ENCODE measurements at regions not wholly inside any gene's neighbourhood (a gene's known extent, or its start where the extent isn't known, plus 50 kb on each side); places are given as distances from the start of the nearest gene placed in this dataset.
"Not testable (repeated sequence)": the region's sequence is repeated elsewhere in the genome, so short reads cannot be mapped to it uniquely, and the experiment has no call there.

DNA sequence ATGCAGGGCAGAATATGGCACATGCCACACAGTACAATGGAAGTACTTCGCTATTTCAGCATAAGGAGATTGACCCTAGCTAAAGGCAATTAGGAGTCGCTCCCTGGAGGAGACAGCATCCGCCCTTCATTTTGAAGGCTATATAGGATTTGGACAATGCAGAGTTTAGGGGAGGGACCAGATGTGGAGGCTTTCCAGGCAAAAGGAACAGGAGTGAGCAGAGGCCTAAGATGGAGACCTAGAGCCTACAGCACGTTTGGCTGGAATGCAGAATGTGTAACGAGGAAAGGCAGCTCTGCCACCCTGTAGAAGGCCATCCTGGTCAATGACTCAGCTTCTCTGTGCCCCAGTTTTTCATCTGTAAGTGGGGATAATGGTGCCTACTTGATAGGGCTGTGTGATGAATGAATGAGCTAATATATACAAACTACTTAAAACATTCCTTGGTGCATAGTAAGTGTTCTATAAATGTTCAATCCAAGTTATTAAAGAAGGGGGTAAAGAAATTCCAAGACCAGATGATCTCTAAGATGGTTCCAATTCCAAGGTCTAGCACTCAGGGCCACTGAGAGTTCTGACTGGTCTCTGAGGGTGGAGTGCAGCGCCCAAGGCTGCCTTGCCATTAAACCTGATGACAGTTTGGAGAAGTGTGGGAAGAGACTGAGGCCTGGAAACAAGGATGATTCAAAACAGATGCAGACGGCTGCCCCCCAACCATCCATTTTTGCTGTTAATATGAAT is 54.3 kb upstream of the FRMD6 start:
- no peaks in the 10 kb centered on the region for H3K27me3 ChIP-seq (ENCODE audit: control insufficient read depth in 1 of 2, insufficient read depth in 2 of 2, low read length in 2 of 2)
- ChIA-PET CTCF (ENCODE audit: low intra/inter-chr PET ratio, low total read pairs) (no interaction called here), POLR2A (no interaction called here)
- no peak for DNase-seq (ENCODE audit: low spot score)
- H3K4me3 ChIP-seq (replicated peaks in 1 of 3; ENCODE audit: insufficient read depth in 1 of 3, low read depth in 2 of 3, low read length in 3 of 3), result no peak overlapping the region
- no TSS peak for BruUV-seq (replicated peaks)
- no peak overlapping the region for H3K4me2 ChIP-seq (ENCODE audit: low read depth, low read length)
- no peaks in the 10 kb centered on the region for H3K9me3 ChIP-seq (ENCODE audit: low read length)
- no peaks in the 10 kb centered on the region for H3K79me2 ChIP-seq (ENCODE audit: insufficient read depth, low read length)
- no peak for ATAC-seq
- 38% methylated on average over 7 of the region's 7 CpGs for WGBS (ENCODE audit: low lambda C conversion rate)
- no peaks in the 10 kb centered on the region for H3K36me3 ChIP-seq (replicated peaks in 1 of 2; ENCODE audit: control insufficient read depth in 1 of 2, insufficient read depth in 2 of 2, low read length in 2 of 2)
- intact Hi-C loops (cut with micrococcal nuclease; ENCODE audit: unreplicated experiment), result no loop called here
- no peak overlapping the region for H3K9ac ChIP-seq (ENCODE audit: insufficient read depth, low read depth, low read length)
- no peak overlapping the region for H2AFZ ChIP-seq (ENCODE audit: low read length)
- TF ChIP-seq ZBTB34 (CRISPR knock-in tag; IDR thresholded peaks at IDR 0.05) (no peak), NFRKB (IDR thresholded peaks at IDR 0.05) (no peak), TSC22D2 (CRISPR knock-in tag; IDR thresholded peaks at IDR 0.05; ENCODE audit: borderline replicate concordance) (no peak), RARG (CRISPR knock-in tag; IDR thresholded peaks at IDR 0.05; ENCODE audit: low read depth) (no peak), ZNF839 (CRISPR knock-in tag; IDR thresholded peaks at IDR 0.05; ENCODE audit: borderline replicate concordance) (no peak), YEATS4 (CRISPR knock-in tag; IDR thresholded peaks at IDR 0.05; ENCODE audit: borderline replicate concordance) (no peak), IRX3 (CRISPR knock-in tag; IDR thresholded peaks at IDR 0.05; ENCODE audit: borderline replicate concordance, low read depth) (no peak), ZNF121 (CRISPR knock-in tag; IDR thresholded peaks at IDR 0.05) (no peak), ZFP62 (CRISPR knock-in tag; IDR thresholded peaks at IDR 0.05) (no peak)
- H4K20me1 ChIP-seq (ENCODE audit: insufficient read depth, low read length), result no peaks in the 10 kb centered on the region
- no peak overlapping the region for H3K27ac ChIP-seq (ENCODE audit: extremely low read length, insufficient read depth, low read length)
- in situ Hi-C loops (cut with HindIII; ENCODE audit: extremely low pct_ligation_motif_present, low pct_unique_long_range_greater_than_20kb), result no loop called here
- no peaks in the 10 kb centered on the region for H3K4me1 ChIP-seq (ENCODE audit: insufficient read depth, low read length)
- FAIRE-seq, result no peak

DNA sequence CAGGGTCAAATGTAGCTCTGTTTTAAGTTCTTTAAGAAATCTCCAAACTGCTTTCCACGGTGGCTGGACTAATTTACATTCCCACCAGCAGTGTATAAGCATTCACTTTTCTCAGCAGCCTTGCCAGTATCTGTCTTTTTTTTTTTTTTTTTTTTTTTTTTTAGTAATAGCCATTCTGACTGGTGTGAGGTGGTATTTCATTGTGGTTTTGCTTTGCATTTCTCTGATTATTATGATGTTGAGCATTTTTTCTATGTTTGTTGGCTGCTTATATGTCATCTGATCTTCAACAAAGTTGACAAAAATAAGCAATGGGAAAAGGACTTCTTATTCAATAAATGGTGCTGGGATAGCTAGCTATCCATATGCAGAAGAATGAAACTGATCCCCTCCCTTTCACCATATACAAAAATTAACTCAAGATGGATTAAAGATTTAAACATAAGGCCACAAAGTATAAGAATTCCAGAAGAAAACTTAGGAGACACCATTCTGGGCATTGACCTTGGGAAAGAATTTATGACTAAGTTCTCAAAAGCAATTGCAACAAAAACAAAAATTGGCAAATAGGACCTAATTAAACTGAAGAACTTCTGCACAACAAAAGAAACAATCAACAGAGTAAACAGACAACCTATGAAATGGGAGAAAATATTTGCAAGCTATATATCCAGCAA is 52.6 kb upstream of the FRMD6 start:
- ATAC-seq; H3K27ac ChIP-seq (ENCODE audit: extremely low read length, insufficient read depth, low read length); CTCF ChIA-PET (ENCODE audit: low intra/inter-chr PET ratio, low total read pairs); H3K27me3 ChIP-seq (ENCODE audit: control insufficient read depth in 1 of 2, insufficient read depth in 2 of 2, low read length in 2 of 2); H3K4me2 ChIP-seq (ENCODE audit: low read depth, low read length); BruUV-seq (replicated peaks); H3K79me2 ChIP-seq (ENCODE audit: insufficient read depth, low read length); H2AFZ ChIP-seq (ENCODE audit: low read length); H3K4me1 ChIP-seq (ENCODE audit: insufficient read depth, low read length); FAIRE-seq; in situ Hi-C loops (cut with HindIII; ENCODE audit: extremely low pct_ligation_motif_present, low pct_unique_long_range_greater_than_20kb); H3K4me3 ChIP-seq (replicated peaks in 1 of 3; ENCODE audit: insufficient read depth in 1 of 3, low read depth in 2 of 3, low read length in 3 of 3); DNase-seq (ENCODE audit: low spot score); intact Hi-C loops (cut with micrococcal nuclease; ENCODE audit: unreplicated experiment); H4K20me1 ChIP-seq (ENCODE audit: insufficient read depth, low read length); POLR2A ChIA-PET; H3K36me3 ChIP-seq (replicated peaks in 1 of 2; ENCODE audit: control insufficient read depth in 1 of 2, insufficient read depth in 2 of 2, low read length in 2 of 2); H3K9me3 ChIP-seq (ENCODE audit: low read length); H3K9ac ChIP-seq (ENCODE audit: insufficient read depth, low read depth, low read length): not testable (repeated sequence)
- 0% methylated on average over 1 of the region's 1 CpG for WGBS (ENCODE audit: low lambda C conversion rate)

Measured in HepG2 (cell line).